ENCODE measurements at regions not wholly inside any gene's neighbourhood (a gene's known extent, or its start where the extent isn't known, plus 50 kb on each side); places are given as distances from the start of the nearest gene placed in this dataset.

GRCh38 chr3:1938975-1939374 is 159.7 kb upstream of the CNTN4 start:
- Histone ChIP-seq H3K4me3 (ENCODE audit: low read length) (no peak overlapping the region), H3K4me1 (ENCODE audit: insufficient read depth, low read length) (no peaks in the 10 kb centered on the region), H3K36me3 (ENCODE audit: insufficient read depth, low read length) (no peaks in the 10 kb centered on the region), H3K27me3 (ENCODE audit: control insufficient read depth in 1 of 2, insufficient read depth in 2 of 2, low read length in 2 of 2) (no peaks in the 10 kb centered on the region), H3K27ac (ENCODE audit: low read depth in 1 of 2, low read length in 2 of 2) (no peak overlapping the region), H3K9me3 (ENCODE audit: control insufficient read depth in 1 of 2, insufficient read depth in 1 of 2, low read length in 2 of 2) (peaks cover 0 to 5% of the 10 kb centered on the region in 2 experiments)
- Mint-ChIP-seq H3K36me3 (ENCODE audit: low read depth) (no peaks in the 10 kb centered on the region), H3K9me3 (peaks cover 5% of the 10 kb centered on the region), H3K4me1 (ENCODE audit: low read depth) (no peaks in the 10 kb centered on the region), H3K4me3 (no peak overlapping the region), H3K27ac (no peak overlapping the region), H3K27me3 (no peaks in the 10 kb centered on the region)
- intact Hi-C loops (cut with DNase I, micrococcal nuclease), result no loop called here
- DNase-seq, result no peak
- TF ChIP-seq CTCF (IDR thresholded peaks at IDR 0.05), result no peak
- ATAC-seq (ENCODE audit: poor library complexity), result no peak
- CTCF ChIA-PET, result no interaction called here
- POLR2A ChIA-PET, result no interaction called here

- POLR2A ChIA-PET, result no interaction called here
- H3K4me3 Mint-ChIP-seq, result no peak overlapping the region
- H3K9me3 ChIP-seq (ENCODE audit: control insufficient read depth in 1 of 2, insufficient read depth in 1 of 2, low read length in 2 of 2), result peaks cover 0 to 5% of the 10 kb centered on the region in 2 experiments
These were observed 155.9 kb upstream of the CNTN4 start for GRCh38 chr3:1942781-1943180.

GRCh38 chr3:1943395-1944118 is 155.1 kb upstream of the CNTN4 start:
- H3K27me3 Mint-ChIP-seq, result no peaks in the 10 kb centered on the region
- no peaks in the 10 kb centered on the region for H3K4me1 ChIP-seq (ENCODE audit: insufficient read depth, low read length)
- H3K4me3 Mint-ChIP-seq, result no peak overlapping the region
- intact Hi-C loops (cut with DNase I, micrococcal nuclease), result no loop called here
- DNase-seq, result no peak
- H3K27ac ChIP-seq (ENCODE audit: low read depth in 1 of 2, low read length in 2 of 2), result no peak overlapping the region
- H3K36me3 ChIP-seq (ENCODE audit: insufficient read depth, low read length), result no peaks in the 10 kb centered on the region
- H3K9me3 Mint-ChIP-seq, result peaks cover 6% of the 10 kb centered on the region
- no peak for ATAC-seq (ENCODE audit: poor library complexity)
- no peaks in the 10 kb centered on the region for H3K27me3 ChIP-seq (ENCODE audit: control insufficient read depth in 1 of 2, insufficient read depth in 2 of 2, low read length in 2 of 2)
- POLR2A ChIA-PET, result no interaction called here
- peaks cover 0 to 5% of the 10 kb centered on the region in 2 experiments for H3K9me3 ChIP-seq (ENCODE audit: control insufficient read depth in 1 of 2, insufficient read depth in 1 of 2, low read length in 2 of 2)
- no peaks in the 10 kb centered on the region for H3K36me3 Mint-ChIP-seq (ENCODE audit: low read depth)
- no peak overlapping the region for H3K4me3 ChIP-seq (ENCODE audit: low read length)
- H3K27ac Mint-ChIP-seq, result no peak overlapping the region
- CTCF ChIA-PET, result no interaction called here
- no peak for TF ChIP-seq CTCF (IDR thresholded peaks at IDR 0.05)
- H3K4me1 Mint-ChIP-seq (ENCODE audit: low read depth), result no peaks in the 10 kb centered on the region

More at GRCh38 chr3:1942781-1943180, 155.9 kb upstream of the CNTN4 start:
- no peak for TF ChIP-seq CTCF (IDR thresholded peaks at IDR 0.05)
- Histone ChIP-seq H3K36me3 (ENCODE audit: insufficient read depth, low read length) (no peaks in the 10 kb centered on the region), H3K4me1 (ENCODE audit: insufficient read depth, low read length) (no peaks in the 10 kb centered on the region), H3K4me3 (ENCODE audit: low read length) (no peak overlapping the region), H3K27ac (ENCODE audit: low read depth in 1 of 2, low read length in 2 of 2) (no peak overlapping the region), H3K27me3 (ENCODE audit: control insufficient read depth in 1 of 2, insufficient read depth in 2 of 2, low read length in 2 of 2) (no peaks in the 10 kb centered on the region)
- peaks cover 6% of the 10 kb centered on the region for H3K9me3 Mint-ChIP-seq
- no peak overlapping the region for H3K27ac Mint-ChIP-seq
- H3K27me3 Mint-ChIP-seq, result no peaks in the 10 kb centered on the region
- intact Hi-C loops (cut with DNase I, micrococcal nuclease), result no loop called here
- no peak for ATAC-seq (ENCODE audit: poor library complexity)
- CTCF ChIA-PET, result no interaction called here
- no peaks in the 10 kb centered on the region for H3K36me3 Mint-ChIP-seq (ENCODE audit: low read depth)
- DNase-seq, result no peak
- H3K4me1 Mint-ChIP-seq (ENCODE audit: low read depth), result no peaks in the 10 kb centered on the region

Measured in CD4-positive, alpha-beta T cell (primary cell).